ENCODE measurements at regions not wholly inside any gene's neighbourhood (a gene's known extent, or its start where the extent isn't known, plus 50 kb on each side); places are given as distances from the start of the nearest gene placed in this dataset.

GRCh38 chr19:30272554-30272953 is 99.6 kb upstream of the ZNF536 start:
- TF ChIP-seq USF2 (CRISPR knock-in tag; IDR thresholded peaks at IDR 0.05) (no peak), ZNF431 (CRISPR knock-in tag; IDR thresholded peaks at IDR 0.05) (no peak), MCM3 (IDR thresholded peaks at IDR 0.05) (no peak), EZH2 (IDR thresholded peaks at IDR 0.05; ENCODE audit: borderline replicate concordance, low read depth, low read length) (no peak), CC2D1A (IDR thresholded peaks at IDR 0.05) (no peak)
- TF ChIP-seq, protein P1, sequence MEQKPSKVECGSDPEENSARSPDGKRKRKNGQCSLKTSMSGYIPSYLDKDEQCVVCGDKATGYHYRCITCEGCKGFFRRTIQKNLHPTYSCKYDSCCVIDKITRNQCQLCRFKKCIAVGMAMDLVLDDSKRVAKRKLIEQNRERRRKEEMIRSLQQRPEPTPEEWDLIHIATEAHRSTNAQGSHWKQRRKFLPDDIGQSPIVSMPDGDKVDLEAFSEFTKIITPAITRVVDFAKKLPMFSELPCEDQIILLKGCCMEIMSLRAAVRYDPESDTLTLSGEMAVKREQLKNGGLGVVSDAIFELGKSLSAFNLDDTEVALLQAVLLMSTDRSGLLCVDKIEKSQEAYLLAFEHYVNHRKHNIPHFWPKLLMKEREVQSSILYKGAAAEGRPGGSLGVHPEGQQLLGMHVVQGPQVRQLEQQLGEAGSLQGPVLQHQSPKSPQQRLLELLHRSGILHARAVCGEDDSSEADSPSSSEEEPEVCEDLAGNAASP (IDR thresholded peaks at IDR 0.05), result no peak

Data from K562 (cell line).